GM23338 (cell line): ENCODE measurements at regions not wholly inside any gene's neighbourhood (a gene's known extent, or its start where the extent isn't known, plus 50 kb on each side); places are given as distances from the start of the nearest gene placed in this dataset.

Experiments
- ATAC-seq: fragments of 200-7000 bp; cut with Tn5 transposase; 3 replicates; pipeline ENCODE4 v1.9.1; 2020
- DNase-seq: peaks from one replicate; pipeline ENCODE4 v3.0.0-alpha.2; 2015; ENCODE audit warnings: low spot score
- H2AFZ ChIP-seq: fragments of 200-600 bp; sonication (generic); 2 replicates; pipeline ENCODE4 v1.8.0; 2016; ENCODE audit warnings: antibody characterized with exemption, mild to moderate bottlenecking, moderate library complexity
- H3F3A ChIP-seq: fragments of 200-600 bp; sonication (generic); replicated peaks from 2 replicates; pipeline ENCODE4 v1.8.0; 2017; ENCODE audit warnings: antibody characterized with exemption, mixed run types, low read depth
- H3K27ac ChIP-seq: fragments of 200-600 bp; sonication (generic); 2 replicates; pipeline ENCODE4 v1.6.1; 2016; ENCODE audit warnings: low read depth
- H3K27me3 ChIP-seq: fragments of 200-600 bp; sonication (generic); 2 replicates; pipeline ENCODE4 v1.8.0; 2016; ENCODE audit warnings: mild to moderate bottlenecking, mixed run types, moderate library complexity; ENCODE audit not compliant: insufficient read depth
- H3K36me3 ChIP-seq: fragments of 200-600 bp; sonication (generic); 2 replicates; pipeline ENCODE4 v1.8.0; 2016; ENCODE audit warnings: mild to moderate bottlenecking; ENCODE audit not compliant: insufficient read depth
- H3K4me1 ChIP-seq: fragments of 200-600 bp; sonication (generic); 2 replicates; pipeline ENCODE4 v1.8.0; 2016; ENCODE audit warnings: mild to moderate bottlenecking, moderate library complexity; ENCODE audit not compliant: insufficient read depth
- H3K4me2 ChIP-seq: fragments of 200-600 bp; sonication (generic); 2 replicates; pipeline ENCODE4 v1.7.1; 2017; ENCODE audit warnings: mixed run types
- H3K4me3 ChIP-seq: fragments of 200-600 bp; sonication (generic); 2 replicates; pipeline ENCODE4 v1.6.1; 2016; ENCODE audit warnings: mixed run types
- H3K79me2 ChIP-seq: fragments of 200-600 bp; sonication (generic); replicated peaks from 2 replicates; pipeline ENCODE4 v1.8.0; 2017; ENCODE audit warnings: mild to moderate bottlenecking; ENCODE audit not compliant: insufficient read depth
- H3K9me2 ChIP-seq: fragments of 200-600 bp; sonication (generic); 2 replicates; pipeline ENCODE4 v1.8.0; 2017; ENCODE audit not compliant: insufficient read depth
- H4K20me1 ChIP-seq: fragments of 200-600 bp; sonication (generic); replicated peaks from 2 replicates; pipeline ENCODE4 v1.8.0; 2017; ENCODE audit warnings: mild to moderate bottlenecking; ENCODE audit not compliant: insufficient read depth
- H3K27ac Mint-ChIP-seq: 2 replicates; pipeline ENCODE4 v1.8.0; 2020; ENCODE audit warnings: inconsistent platforms, mild to moderate bottlenecking, moderate library complexity, mixed read lengths
- H3K27me3 Mint-ChIP-seq: 3 replicates; pipeline ENCODE4 v1.8.0; 2022; ENCODE audit warnings: low read depth, mild to moderate bottlenecking, moderate library complexity, mixed read lengths, inconsistent platforms; ENCODE audit not compliant: insufficient read depth, poor library complexity
- H3K36me3 Mint-ChIP-seq: 3 replicates; pipeline ENCODE4 v1.8.0; 2021; ENCODE audit warnings: low read depth, mild to moderate bottlenecking, inconsistent platforms, moderate library complexity, mixed read lengths
- H3K4me1 Mint-ChIP-seq: 3 replicates; pipeline ENCODE4 v1.8.0; 2020; ENCODE audit warnings: mild to moderate bottlenecking, inconsistent platforms, mixed read lengths
- H3K4me3 Mint-ChIP-seq: 3 replicates; pipeline ENCODE4 v1.8.0; 2021; ENCODE audit warnings: moderate library complexity, mild to moderate bottlenecking, inconsistent platforms, mixed read lengths
- H3K9me3 Mint-ChIP-seq: 3 replicates; pipeline ENCODE4 v1.8.0; 2020; ENCODE audit warnings: moderate library complexity, mild to moderate bottlenecking, inconsistent platforms, mixed read lengths
- CREB1 ChIP-seq: fragments of 250-450 bp; sonication (Bioruptor Pico); IDR thresholded peaks from 2 replicates; pipeline ENCODE4 v1.5.0; 2020; ENCODE audit warnings: low read depth, mild to moderate bottlenecking, moderate library complexity
- NANOG ChIP-seq: IDR thresholded peaks from 2 replicates; pipeline ENCODE4 v1.6.1; 2016; ENCODE audit warnings: antibody characterized with exemption, borderline replicate concordance
- STAT1 ChIP-seq: IDR thresholded peaks from one replicate; pipeline ENCODE4 v1.6.1; 2016; ENCODE audit warnings: antibody characterized with exemption; ENCODE audit not compliant: unreplicated experiment
- ZNF114 ChIP-seq: fragments of 250-450 bp; sonication (Bioruptor Pico); IDR thresholded peaks from 2 replicates; pipeline ENCODE4 v1.5.0; 2020; ENCODE audit warnings: mild to moderate bottlenecking, moderate library complexity
- TF ChIP-seq, protein P1 (sequence below): fragments of 250-450 bp; sonication (Bioruptor Pico); IDR thresholded peaks from 2 replicates; pipeline ENCODE4 v1.5.0; 2020; ENCODE audit warnings: mild to moderate bottlenecking, moderate library complexity
- TF ChIP-seq, protein P2 (sequence below): IDR thresholded peaks from one replicate; pipeline ENCODE4 v1.6.1; 2018; ENCODE audit warnings: antibody characterized with exemption; ENCODE audit not compliant: unreplicated experiment

DNA sequence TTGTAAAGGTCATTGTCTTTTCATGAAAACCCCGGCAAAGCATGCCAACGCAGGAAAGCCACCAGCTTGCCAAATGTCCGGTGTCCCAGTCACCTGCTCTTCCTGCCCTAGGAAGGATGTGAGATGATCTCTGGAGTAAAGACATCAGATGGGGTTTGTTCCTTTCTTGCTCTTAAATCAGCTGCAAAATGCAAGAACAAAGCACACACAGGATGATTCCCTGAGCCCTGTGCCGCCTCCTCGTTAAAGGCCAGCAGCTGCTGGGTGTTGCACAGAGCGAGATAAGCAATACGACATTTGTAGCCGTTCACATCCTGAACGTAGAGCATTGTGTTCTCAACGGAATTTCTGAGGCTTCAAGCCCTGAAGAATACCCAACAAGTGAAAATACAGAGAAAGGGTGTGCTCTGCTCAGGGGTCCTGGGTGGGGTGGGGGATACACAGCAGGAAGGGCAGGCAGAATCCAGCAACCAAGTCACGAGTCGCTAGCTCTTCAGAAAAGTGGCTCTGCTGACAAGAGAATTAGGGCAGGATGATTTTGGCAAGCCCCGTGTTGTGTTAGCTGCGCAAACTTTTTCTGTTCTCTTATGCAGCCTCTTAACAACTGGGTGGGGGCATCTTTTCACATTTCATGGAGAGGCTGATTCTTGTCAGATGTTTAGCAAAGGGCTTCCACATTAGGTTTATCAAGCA, 229.2 kb upstream of the MAP3K1 start:
- H3K9me2 ChIP-seq = no peaks in the 10 kb centered on the region
- H3K27me3 ChIP-seq = no peaks in the 10 kb centered on the region
- H3K79me2 ChIP-seq = no peaks in the 10 kb centered on the region
- H3K27ac ChIP-seq = no peak overlapping the region
- no peak overlapping the region for H3K4me3 ChIP-seq
- peaks cover 3% of the 10 kb centered on the region; the same call in 2 of the 3 replicates for H3K9me3 Mint-ChIP-seq
- no peak overlapping the region for H3K4me3 Mint-ChIP-seq
- H3K27me3 Mint-ChIP-seq = no peaks in the 10 kb centered on the region
- no peaks in the 10 kb centered on the region for H3K36me3 ChIP-seq
- TF ChIP-seq STAT1 = no peak
- TF ChIP-seq, protein P1, sequence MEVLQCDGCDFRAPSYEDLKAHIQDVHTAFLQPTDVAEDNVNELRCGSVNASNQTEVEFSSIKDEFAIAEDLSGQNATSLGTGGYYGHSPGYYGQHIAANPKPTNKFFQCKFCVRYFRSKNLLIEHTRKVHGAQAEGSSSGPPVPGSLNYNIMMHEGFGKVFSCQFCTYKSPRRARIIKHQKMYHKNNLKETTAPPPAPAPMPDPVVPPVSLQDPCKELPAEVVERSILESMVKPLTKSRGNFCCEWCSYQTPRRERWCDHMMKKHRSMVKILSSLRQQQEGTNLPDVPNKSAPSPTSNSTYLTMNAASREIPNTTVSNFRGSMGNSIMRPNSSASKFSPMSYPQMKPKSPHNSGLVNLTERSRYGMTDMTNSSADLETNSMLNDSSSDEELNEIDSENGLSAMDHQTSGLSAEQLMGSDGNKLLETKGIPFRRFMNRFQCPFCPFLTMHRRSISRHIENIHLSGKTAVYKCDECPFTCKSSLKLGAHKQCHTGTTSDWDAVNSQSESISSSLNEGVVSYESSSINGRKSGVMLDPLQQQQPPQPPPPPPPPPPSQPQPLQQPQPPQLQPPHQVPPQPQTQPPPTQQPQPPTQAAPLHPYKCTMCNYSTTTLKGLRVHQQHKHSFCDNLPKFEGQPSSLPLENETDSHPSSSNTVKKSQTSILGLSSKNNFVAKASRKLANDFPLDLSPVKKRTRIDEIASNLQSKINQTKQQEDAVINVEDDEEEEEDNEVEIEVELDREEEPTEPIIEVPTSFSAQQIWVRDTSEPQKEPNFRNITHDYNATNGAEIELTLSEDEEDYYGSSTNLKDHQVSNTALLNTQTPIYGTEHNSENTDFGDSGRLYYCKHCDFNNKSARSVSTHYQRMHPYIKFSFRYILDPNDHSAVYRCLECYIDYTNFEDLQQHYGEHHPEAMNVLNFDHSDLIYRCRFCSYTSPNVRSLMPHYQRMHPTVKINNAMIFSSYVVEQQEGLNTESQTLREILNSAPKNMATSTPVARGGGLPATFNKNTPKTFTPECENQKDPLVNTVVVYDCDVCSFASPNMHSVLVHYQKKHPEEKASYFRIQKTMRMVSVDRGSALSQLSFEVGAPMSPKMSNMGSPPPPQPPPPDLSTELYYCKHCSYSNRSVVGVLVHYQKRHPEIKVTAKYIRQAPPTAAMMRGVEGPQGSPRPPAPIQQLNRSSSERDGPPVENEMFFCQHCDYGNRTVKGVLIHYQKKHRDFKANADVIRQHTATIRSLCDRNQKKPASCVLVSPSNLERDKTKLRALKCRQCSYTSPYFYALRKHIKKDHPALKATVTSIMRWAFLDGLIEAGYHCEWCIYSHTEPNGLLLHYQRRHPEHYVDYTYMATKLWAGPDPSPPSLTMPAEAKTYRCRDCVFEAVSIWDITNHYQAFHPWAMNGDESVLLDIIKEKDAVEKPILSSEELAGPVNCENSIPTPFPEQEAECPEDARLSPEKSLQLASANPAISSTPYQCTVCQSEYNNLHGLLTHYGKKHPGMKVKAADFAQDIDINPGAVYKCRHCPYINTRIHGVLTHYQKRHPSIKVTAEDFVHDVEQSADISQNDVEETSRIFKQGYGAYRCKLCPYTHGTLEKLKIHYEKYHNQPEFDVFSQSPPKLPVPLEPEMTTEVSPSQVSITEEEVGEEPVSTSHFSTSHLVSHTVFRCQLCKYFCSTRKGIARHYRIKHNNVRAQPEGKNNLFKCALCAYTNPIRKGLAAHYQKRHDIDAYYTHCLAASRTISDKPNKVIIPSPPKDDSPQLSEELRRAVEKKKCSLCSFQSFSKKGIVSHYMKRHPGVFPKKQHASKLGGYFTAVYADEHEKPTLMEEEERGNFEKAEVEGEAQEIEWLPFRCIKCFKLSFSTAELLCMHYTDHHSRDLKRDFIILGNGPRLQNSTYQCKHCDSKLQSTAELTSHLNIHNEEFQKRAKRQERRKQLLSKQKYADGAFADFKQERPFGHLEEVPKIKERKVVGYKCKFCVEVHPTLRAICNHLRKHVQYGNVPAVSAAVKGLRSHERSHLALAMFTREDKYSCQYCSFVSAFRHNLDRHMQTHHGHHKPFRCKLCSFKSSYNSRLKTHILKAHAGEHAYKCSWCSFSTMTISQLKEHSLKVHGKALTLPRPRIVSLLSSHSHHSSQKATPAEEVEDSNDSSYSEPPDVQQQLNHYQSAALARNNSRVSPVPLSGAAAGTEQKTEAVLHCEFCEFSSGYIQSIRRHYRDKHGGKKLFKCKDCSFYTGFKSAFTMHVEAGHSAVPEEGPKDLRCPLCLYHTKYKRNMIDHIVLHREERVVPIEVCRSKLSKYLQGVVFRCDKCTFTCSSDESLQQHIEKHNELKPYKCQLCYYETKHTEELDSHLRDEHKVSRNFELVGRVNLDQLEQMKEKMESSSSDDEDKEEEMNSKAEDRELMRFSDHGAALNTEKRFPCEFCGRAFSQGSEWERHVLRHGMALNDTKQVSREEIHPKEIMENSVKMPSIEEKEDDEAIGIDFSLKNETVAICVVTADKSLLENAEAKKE (CRISPR knock-in tag) = no peak
- TF ChIP-seq, protein P2, sequence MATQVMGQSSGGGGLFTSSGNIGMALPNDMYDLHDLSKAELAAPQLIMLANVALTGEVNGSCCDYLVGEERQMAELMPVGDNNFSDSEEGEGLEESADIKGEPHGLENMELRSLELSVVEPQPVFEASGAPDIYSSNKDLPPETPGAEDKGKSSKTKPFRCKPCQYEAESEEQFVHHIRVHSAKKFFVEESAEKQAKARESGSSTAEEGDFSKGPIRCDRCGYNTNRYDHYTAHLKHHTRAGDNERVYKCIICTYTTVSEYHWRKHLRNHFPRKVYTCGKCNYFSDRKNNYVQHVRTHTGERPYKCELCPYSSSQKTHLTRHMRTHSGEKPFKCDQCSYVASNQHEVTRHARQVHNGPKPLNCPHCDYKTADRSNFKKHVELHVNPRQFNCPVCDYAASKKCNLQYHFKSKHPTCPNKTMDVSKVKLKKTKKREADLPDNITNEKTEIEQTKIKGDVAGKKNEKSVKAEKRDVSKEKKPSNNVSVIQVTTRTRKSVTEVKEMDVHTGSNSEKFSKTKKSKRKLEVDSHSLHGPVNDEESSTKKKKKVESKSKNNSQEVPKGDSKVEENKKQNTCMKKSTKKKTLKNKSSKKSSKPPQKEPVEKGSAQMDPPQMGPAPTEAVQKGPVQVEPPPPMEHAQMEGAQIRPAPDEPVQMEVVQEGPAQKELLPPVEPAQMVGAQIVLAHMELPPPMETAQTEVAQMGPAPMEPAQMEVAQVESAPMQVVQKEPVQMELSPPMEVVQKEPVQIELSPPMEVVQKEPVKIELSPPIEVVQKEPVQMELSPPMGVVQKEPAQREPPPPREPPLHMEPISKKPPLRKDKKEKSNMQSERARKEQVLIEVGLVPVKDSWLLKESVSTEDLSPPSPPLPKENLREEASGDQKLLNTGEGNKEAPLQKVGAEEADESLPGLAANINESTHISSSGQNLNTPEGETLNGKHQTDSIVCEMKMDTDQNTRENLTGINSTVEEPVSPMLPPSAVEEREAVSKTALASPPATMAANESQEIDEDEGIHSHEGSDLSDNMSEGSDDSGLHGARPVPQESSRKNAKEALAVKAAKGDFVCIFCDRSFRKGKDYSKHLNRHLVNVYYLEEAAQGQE = no peak
- TF ChIP-seq CREB1 (CRISPR knock-in tag) = no peak
- TF ChIP-seq NANOG = no peak
- TF ChIP-seq ZNF114 (CRISPR knock-in tag) = no peak
- H3F3A ChIP-seq = no peaks in the 10 kb centered on the region
- DNase-seq = no peak
- peaks cover 5% of the 10 kb centered on the region; the same call in 1 of the 3 replicates for H3K36me3 Mint-ChIP-seq
- H3K4me1 Mint-ChIP-seq = peaks cover 3% of the 10 kb centered on the region; the same call in 2 of the 3 replicates
- no peak overlapping the region for H3K27ac Mint-ChIP-seq
- H4K20me1 ChIP-seq = no peaks in the 10 kb centered on the region
- no peak for ATAC-seq
- no peaks in the 10 kb centered on the region for H3K4me1 ChIP-seq
- H2AFZ ChIP-seq = peak overlapping the region; percentile 38
- no peak overlapping the region for H3K4me2 ChIP-seq
